HG03432 (cell line): ENCODE measurements at regions not wholly inside any gene's neighbourhood (a gene's known extent, or its start where the extent isn't known, plus 50 kb on each side); places are given as distances from the start of the nearest gene placed in this dataset.

Source experiments
- ATAC-seq: cut with Tn5 transposase; IDR thresholded peaks from one replicate; pipeline ENCODE4 v1.9.1; 2021; ENCODE audit warnings: mild to moderate bottlenecking, moderate library complexity; ENCODE audit not compliant: unreplicated experiment

DNA sequence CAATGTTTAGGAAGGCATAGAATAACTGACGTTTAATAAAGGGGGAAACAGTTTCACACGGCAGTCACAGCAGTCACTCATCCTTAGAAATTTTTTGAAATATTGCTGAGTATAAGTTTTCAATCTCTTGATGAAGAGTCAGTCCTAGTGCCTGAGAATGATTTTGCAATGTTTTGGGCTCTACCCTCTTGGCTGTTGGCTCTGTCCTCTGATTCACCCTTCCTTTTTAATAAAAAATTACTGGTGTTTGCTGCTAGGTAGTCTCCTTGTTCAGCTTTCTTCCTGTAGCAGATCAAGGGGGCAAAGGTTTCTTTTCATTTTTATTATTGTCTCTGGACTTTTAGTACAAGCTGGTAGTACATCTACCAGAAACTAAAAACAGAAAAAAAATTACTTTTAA lies 194.3 kb upstream of the ANO3 start:
- ATAC-seq = no peak

GRCh38 chr11:26142891-26143290 lies 189.0 kb upstream of the ANO3 start:
- ATAC-seq = no peak

GRCh38 chr11:26143566-26144290 lies 188.2 kb upstream of the ANO3 start:
- ATAC-seq = no peak

- ATAC-seq = no peak
Measured at GRCh38 chr11:26144291-26144690, 187.6 kb upstream of the ANO3 start.

GRCh38 chr11:26144911-26145310 lies 187.0 kb upstream of the ANO3 start:
- no peak for ATAC-seq

DNA sequence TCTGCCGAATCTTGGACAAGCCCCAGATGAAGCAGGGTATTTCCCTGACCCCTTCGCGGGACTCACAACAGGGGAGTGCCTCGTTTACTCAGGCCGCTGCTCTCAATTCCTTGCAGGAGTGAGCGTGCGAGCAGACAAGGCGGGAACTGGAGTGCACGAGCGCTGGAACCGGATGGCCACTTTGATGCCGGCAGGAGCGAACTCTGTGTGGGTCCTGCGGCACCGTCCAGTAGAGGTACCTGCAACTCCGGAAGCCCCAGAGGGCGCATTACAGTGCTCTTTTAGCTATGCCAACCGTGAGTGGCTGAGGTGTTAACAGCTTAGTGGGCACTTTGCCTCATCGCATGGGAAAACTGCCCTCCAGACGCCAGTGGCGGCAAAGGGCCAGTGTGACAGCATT lies 182.3 kb upstream of the ANO3 start:
- ATAC-seq = no peak

DNA sequence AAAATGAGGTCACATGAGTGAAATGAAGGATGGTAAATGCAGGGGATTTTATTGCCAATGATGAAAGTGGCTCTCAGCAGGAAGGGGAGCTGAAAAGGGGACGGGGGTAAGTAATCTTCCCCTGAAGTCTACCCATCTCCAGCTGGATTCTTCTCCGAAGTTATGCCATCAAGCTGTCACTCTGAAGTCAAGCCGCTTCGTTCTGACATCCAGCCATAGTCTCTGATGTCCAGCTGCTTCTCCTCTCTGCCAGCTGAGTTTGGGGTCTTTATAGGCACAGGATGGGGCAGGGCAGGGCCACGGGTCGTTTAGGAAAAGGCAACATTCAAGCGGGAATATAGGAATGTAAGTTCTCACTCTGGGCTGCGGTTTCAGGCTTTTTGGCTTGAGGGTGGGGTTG lies 181.9 kb upstream of the ANO3 start:
- no peak for ATAC-seq

DNA sequence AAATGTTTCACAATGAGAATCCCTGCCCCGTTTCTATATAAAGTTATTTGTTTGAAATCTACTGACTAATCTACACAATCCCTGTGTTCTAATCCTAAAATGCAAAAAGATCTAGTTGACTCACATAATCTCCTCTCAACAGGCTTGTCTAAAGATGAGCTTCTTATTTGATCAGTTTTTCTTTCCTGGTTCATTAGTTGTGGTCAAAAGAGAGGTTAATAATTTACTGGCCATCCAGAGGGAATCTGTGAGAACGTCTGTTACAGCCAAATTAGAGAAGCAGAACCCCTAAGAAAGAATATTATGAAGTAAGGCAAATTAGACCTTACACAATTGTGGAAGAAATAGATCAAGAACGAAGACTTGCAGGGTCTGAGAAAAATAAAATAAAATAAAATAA lies 173.7 kb upstream of the ANO3 start:
- ATAC-seq = no peak

DNA sequence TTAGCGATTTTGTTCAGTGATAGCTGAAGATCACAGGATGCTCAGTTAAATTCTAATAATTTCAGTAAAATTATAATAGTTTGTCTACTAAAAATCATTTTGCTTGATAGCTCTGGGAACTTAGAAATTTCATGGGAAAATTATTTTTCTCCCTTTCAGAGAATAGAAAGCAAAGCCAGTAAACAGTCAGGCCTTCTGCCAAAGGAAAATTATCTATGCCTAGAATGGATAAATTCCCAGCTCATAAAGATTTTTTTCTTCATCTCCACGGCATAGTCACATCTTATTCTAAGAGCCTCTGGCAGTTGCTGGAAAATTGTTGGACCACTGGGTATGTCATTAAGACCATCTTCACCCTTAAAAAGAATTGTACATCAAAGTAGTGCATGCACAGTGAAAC lies 169.6 kb upstream of the ANO3 start:
- no peak for ATAC-seq

DNA sequence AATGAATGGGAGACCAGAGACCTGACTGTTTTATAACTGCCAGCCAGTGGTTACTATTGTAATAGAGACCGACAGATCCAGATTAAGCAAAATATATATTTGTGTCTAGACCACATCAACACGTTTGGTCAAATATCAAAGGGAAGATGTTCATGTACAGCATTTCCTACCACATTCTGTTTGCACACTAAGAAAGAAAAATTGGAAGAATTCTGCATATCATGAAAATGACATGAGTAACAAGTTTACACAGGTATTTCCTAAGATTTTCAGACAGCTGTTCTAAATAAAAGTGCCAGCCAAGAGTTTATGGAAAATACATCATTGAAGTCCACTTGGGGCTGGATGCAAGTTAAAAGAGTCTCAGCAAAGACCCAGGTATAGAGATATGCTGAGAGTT lies 145.5 kb upstream of the ANO3 start:
- ATAC-seq = no peak

DNA sequence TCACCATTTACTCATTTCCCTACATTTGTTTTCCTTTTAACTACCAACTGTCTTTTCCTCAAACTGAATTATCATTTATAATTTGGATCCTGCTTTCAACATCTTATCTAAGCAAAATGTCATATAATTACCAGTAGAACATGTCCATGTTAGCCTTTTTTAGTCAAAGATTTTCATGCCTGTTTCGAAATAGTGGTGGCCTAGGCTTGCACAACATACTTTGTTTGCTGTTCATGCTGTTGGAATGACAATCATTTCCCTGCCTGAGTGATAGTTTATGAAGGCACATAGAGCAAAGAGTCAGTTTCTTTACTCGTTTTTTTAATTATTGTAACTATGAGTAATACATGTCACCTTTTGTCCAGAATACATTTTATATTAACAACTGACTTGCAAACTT lies 144.3 kb upstream of the ANO3 start:
- no peak for ATAC-seq

- no peak for ATAC-seq
Measured at GRCh38 chr11:26188554-26188953, 143.4 kb upstream of the ANO3 start.

DNA sequence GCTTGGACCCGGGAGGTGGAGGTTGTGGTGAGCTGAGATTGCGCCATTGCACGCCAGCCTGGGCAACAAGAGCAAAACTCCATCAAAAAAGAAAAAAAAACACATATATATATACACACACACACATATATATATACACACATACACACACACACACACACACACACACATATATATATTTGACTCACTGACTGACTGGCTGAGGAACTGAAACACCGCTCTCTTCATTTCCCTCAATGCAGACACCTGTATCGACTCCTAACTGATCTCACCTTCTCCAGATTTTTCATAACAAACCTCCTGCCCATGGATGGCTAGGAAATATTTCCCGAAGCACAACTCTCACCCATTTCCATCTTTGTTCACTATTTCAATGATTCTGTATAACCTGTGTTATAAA lies 140.7 kb upstream of the ANO3 start:
- ATAC-seq = no peak

- ATAC-seq = no peak
Measured at GRCh38 chr11:26193694-26194365, 138.1 kb upstream of the ANO3 start.

- no peak for ATAC-seq
Measured at GRCh38 chr11:26194881-26195280, 137.0 kb upstream of the ANO3 start.

DNA sequence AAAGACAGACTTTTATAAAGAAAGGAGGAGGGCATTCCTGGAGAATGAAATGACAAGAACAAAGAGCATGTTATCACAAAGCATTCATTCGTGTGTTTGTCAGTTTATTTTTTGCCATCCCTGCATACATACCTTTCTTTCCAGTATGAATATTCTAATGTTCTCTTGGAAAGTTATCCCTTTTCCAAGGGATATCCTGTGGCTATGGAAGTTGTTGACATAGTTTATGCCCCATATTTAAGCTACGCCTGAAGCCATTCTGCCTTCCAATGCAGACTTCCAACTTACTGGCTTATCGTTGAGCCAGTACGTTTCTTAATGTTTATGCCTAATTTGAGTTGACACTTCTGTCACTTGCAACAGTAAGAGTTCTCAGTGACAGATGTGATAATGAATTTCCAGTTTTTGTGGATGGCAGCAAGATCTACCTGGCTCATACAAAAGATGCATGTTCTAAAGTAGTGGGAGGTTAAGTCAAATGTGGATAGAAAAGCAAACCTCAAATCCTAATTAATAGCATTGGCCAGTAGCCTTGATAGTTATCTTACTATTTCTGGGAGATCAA lies 133.3 kb upstream of the ANO3 start:
- ATAC-seq = no peak

DNA sequence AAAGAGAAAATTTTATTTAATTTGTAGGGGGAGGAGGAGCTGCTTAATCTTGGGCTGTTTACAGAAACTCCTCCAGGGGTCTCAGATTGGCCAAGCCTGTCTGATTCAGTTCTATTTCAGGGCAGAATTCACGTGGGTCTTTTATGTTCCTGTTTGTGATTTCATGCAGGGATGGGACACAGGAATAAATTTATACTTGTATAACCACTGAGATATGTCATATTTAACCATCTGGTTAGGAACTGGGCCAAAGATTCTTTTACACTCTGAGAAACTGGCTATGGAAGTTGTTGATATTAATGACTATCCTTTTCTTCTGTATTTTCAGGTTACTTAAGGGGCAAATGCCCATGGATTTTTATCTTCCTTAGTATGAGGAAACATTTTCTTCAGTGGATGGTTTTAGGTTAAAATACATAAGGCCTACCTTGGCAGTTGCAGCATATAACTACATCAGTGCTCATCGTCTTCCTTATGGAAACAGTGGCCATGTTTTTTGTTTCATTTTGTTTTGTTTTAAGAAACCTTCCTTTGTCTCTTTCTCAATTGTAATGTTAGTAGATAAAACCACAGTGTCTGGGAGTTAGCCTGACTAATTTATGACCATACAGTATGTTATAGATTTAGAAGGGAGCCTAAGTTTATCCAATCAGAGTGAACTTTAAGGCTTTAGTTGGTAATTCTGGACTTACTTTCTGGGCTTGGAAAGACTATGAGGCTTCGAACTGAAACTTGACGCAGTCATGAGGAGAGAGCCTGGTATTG lies 132.4 kb upstream of the ANO3 start:
- no peak for ATAC-seq

DNA sequence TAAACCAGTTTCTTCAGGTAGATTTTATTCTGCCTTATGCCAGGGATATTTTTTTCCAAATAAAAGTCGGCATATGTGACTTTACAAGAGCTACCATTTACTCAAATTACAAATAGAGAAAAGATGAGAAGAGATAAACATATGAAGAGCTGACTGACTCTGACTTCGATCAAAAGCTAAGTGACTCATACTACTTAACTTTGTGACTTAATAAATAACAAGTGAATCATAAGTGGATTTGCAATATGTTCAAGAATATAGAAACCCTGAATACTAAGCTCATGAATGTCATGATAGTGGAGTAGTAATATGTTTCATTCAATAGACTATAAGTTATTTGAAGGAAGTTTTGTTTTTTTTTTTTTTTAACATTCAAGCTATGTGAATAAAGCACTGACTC lies 130.5 kb upstream of the ANO3 start:
- ATAC-seq = no peak

DNA sequence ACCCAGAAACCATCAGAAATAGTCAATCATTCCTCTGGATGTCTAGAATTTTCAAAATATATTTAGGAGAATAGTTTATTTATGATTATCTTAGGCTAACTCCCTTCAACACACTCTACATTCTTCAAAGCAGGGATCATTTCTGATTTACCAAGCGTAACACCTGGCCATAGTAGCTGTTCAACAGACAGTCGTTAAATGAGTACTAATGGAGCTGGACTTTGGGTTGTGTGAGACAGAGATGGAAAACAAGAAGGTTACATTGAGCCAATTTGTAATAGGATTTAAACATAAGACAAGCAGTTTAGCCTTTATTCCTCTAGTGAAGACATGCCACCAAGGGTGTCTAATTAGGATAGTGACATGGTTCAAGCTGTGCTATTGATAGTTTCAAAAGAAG lies 129.2 kb upstream of the ANO3 start:
- ATAC-seq = no peak

GRCh38 chr11:26204101-26204500 lies 127.8 kb upstream of the ANO3 start:
- no peak for ATAC-seq

DNA sequence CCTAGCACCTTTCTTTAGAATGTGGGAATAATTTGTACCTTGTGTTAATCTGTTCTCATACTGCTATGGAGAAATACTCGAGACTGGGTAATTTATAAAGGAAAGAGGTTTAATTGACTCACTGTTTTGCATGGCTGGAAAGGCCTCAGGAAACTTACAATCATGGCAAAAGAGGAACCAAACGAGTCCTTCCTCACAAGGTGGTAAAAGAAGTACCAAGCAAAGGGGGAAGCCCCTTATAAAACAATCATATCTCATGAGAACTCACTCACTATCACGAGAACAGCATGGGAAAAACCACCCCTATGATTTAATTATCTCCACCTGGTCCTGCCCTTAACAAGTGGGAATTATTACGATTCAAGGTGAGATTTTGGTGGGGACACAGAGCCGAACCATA lies 127.1 kb upstream of the ANO3 start:
- no peak for ATAC-seq
